Thoracic aorta (tissue), 2 donors: ENCODE measurements at regions not wholly inside any gene's neighbourhood (a gene's known extent, or its start where the extent isn't known, plus 50 kb on each side); places are given as distances from the start of the nearest gene placed in this dataset.

Experiments
- ATAC-seq: fragments of 150-250 bp; one replicate; pipeline ENCODE4 v1.8.0; 2017; ENCODE audit warnings: low read depth; ENCODE audit not compliant: insufficient number of reproducible peaks, low FRiP score
- DNase-seq: peaks from one replicate; pipeline ENCODE4 v3.0.0-alpha.2; 2020; ENCODE audit warnings: low spot score
- H3K27ac ChIP-seq, 2 donors: fragments of 200-600 bp; sonication (generic); 1 replicate in 1 of 2; 2 replicates in 1 of 2; pipeline ENCODE4 v1.5.1; 2016; ENCODE audit warnings: mild to moderate bottlenecking in 2 of 2, moderate library complexity in 2 of 2
- H3K27me3 ChIP-seq: fragments of 200-600 bp; sonication (generic); replicated peaks from 2 replicates; pipeline ENCODE4 v1.6.0; 2016; ENCODE audit warnings: mild to moderate bottlenecking; ENCODE audit not compliant: insufficient read depth
- H3K36me3 ChIP-seq: fragments of 200-600 bp; sonication (generic); one replicate; pipeline ENCODE4 v1.5.1; 2016
- H3K4me1 ChIP-seq, 2 donors: fragments of 200-600 bp; sonication (generic); 1 replicate in 1 of 2; 2 replicates in 1 of 2; pipeline versions ENCODE4 v1.5.1 to v1.6.0; 2016; ENCODE audit warnings: low read depth in 2 of 2, mild to moderate bottlenecking in 1 of 2; ENCODE audit not compliant: control insufficient read depth in 1 of 2
- H3K4me3 ChIP-seq: fragments of 200-600 bp; sonication (generic); 2 replicates; pipeline ENCODE4 v1.5.1; 2016; ENCODE audit warnings: mild to moderate bottlenecking
- H3K9me3 ChIP-seq: fragments of 200-600 bp; sonication (generic); 2 replicates; pipeline ENCODE4 v1.5.1; 2016
- TF ChIP-seq, protein P1 (sequence below): fragments of 200-600 bp; sonication (generic); IDR thresholded peaks from one replicate; pipeline ENCODE4 v1.5.1; 2019; ENCODE audit warnings: antibody characterized with exemption

- Histone ChIP-seq H3K36me3 (no peaks in the 10 kb centered on the region), H3K27me3 (no peaks in the 10 kb centered on the region), H3K27ac (no peak overlapping the region), H3K4me1 (no peaks in the 10 kb centered on the region), H3K9me3 (no peaks in the 10 kb centered on the region), H3K4me3 (no peak overlapping the region)
- TF ChIP-seq, protein P1, sequence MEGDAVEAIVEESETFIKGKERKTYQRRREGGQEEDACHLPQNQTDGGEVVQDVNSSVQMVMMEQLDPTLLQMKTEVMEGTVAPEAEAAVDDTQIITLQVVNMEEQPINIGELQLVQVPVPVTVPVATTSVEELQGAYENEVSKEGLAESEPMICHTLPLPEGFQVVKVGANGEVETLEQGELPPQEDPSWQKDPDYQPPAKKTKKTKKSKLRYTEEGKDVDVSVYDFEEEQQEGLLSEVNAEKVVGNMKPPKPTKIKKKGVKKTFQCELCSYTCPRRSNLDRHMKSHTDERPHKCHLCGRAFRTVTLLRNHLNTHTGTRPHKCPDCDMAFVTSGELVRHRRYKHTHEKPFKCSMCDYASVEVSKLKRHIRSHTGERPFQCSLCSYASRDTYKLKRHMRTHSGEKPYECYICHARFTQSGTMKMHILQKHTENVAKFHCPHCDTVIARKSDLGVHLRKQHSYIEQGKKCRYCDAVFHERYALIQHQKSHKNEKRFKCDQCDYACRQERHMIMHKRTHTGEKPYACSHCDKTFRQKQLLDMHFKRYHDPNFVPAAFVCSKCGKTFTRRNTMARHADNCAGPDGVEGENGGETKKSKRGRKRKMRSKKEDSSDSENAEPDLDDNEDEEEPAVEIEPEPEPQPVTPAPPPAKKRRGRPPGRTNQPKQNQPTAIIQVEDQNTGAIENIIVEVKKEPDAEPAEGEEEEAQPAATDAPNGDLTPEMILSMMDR, result no peak
- no peak for DNase-seq
- no peak for ATAC-seq
These were observed 157.4 kb upstream of the SOX2 start for GRCh38 chr3:181554233-181554765.

GRCh38 chr3:181549266-181549665 is 162.5 kb upstream of the SOX2 start:
- no peaks in the 10 kb centered on the region for H3K36me3 ChIP-seq
- TF ChIP-seq, protein P1, result no peak
- DNase-seq (no peak), ATAC-seq (no peak)
- no peak overlapping the region for H3K27ac ChIP-seq
- no peaks in the 10 kb centered on the region for H3K9me3 ChIP-seq
- no peaks in the 10 kb centered on the region for H3K27me3 ChIP-seq
- H3K4me3 ChIP-seq, result no peak overlapping the region
- H3K4me1 ChIP-seq, result no peaks in the 10 kb centered on the region

- ATAC-seq (no peak), DNase-seq (no peak)
- TF ChIP-seq, protein P1, result no peak
- H3K27ac ChIP-seq, result no peak overlapping the region
- no peaks in the 10 kb centered on the region for H3K36me3 ChIP-seq
- no peak overlapping the region for H3K4me3 ChIP-seq
- no peaks in the 10 kb centered on the region for H3K27me3 ChIP-seq
- H3K9me3 ChIP-seq, result no peaks in the 10 kb centered on the region
- H3K4me1 ChIP-seq, result no peaks in the 10 kb centered on the region
These were observed 170.3 kb upstream of the SOX2 start for GRCh38 chr3:181541414-181541813.

GRCh38 chr3:181534781-181535221 is 176.9 kb upstream of the SOX2 start:
- Histone ChIP-seq H3K36me3 (no peaks in the 10 kb centered on the region), H3K4me1 (no peaks in the 10 kb centered on the region), H3K4me3 (no peak overlapping the region), H3K9me3 (no peaks in the 10 kb centered on the region), H3K27ac (no peak overlapping the region), H3K27me3 (no peaks in the 10 kb centered on the region)
- no peak for DNase-seq
- TF ChIP-seq, protein P1, result no peak
- no peak for ATAC-seq

DNA sequence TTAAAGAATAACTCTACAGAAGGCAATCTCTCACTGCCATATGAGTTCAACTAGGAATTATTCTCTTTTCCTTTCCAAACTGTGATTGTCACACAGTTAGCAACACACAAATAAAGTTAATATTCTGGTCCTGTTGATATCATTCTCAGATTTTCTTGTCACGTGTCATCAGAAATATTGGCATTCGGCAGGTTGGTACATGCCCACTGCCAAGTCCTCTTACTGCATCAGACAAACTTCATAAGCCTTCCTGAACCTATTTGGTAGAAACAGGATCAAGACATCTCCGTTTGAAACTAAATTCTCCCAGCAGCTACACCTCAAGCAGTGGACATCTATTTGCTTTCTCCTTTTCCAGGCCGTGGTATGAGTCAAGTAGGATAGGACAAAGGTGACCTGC is 177.9 kb upstream of the SOX2 start:
- H3K4me3 ChIP-seq, result no peak overlapping the region
- no peaks in the 10 kb centered on the region for H3K9me3 ChIP-seq
- H3K27me3 ChIP-seq, result no peaks in the 10 kb centered on the region
- TF ChIP-seq, protein P1, result no peak
- no peaks in the 10 kb centered on the region for H3K4me1 ChIP-seq
- DNase-seq, result no peak
- H3K27ac ChIP-seq, result no peak overlapping the region
- ATAC-seq, result no peak
- no peaks in the 10 kb centered on the region for H3K36me3 ChIP-seq
